Natural killer cell treated with Interleukin-12 subunit alpha and Interleukin-12 subunit beta and Interleukin-15 and Interleukin-18, amount 100 ng/mL, for 72 hours (primary cell): ENCODE measurements at regions not wholly inside any gene's neighbourhood (a gene's known extent, or its start where the extent isn't known, plus 50 kb on each side); places are given as distances from the start of the nearest gene placed in this dataset.
"Not testable (repeated sequence)": the region's sequence is repeated elsewhere in the genome, so short reads cannot be mapped to it uniquely, and the experiment has no call there.

Experiments used
- ATAC-seq, 2 donors: fragments of 150-1000 bp; cut with Tn5 transposase in 1 of 2; sonication (Bioruptor Pico), chemical (Tn5 transposase) in 1 of 2; 2 replicates each; pipeline ENCODE4 v1.10.0; 2021
- DNase-seq: peaks from one replicate; pipeline ENCODE4 v3.0.0; 2022; ENCODE audit warnings: low spot score
- H3K27ac Mint-ChIP-seq, 2 donors: 1 replicate in 1 of 2; 2 replicates in 1 of 2; pipeline ENCODE4 v1.8.0; 2022; ENCODE audit warnings: mixed read lengths in 2 of 2, mild to moderate bottlenecking in 1 of 2, moderate library complexity in 1 of 2
- H3K27me3 Mint-ChIP-seq, 2 donors: 1 replicate in 1 of 2; 2 replicates in 1 of 2; pipeline ENCODE4 v1.8.0; 2022; ENCODE audit warnings: mixed read lengths in 2 of 2
- H3K36me3 Mint-ChIP-seq: one replicate; pipeline ENCODE4 v1.8.0; 2022; ENCODE audit warnings: mixed read lengths
- H3K4me1 Mint-ChIP-seq, 2 donors: 1 replicate in 1 of 2; 2 replicates in 1 of 2; pipeline ENCODE4 v1.8.0; 2022; ENCODE audit warnings: low read depth in 2 of 2, mixed read lengths in 2 of 2, mild to moderate bottlenecking in 1 of 2
- H3K4me3 Mint-ChIP-seq: one replicate; pipeline ENCODE4 v1.8.0; 2022; ENCODE audit warnings: mixed read lengths
- H3K9me3 Mint-ChIP-seq: 2 replicates; pipeline ENCODE4 v1.8.0; 2022; ENCODE audit warnings: mixed read lengths

GRCh38 chr21:13802757-13803156, 193.2 kb downstream of the POTED start:
- H3K4me1 Mint-ChIP-seq, H3K9me3 Mint-ChIP-seq, H3K4me3 Mint-ChIP-seq, DNase-seq, ATAC-seq, H3K27me3 Mint-ChIP-seq, H3K27ac Mint-ChIP-seq, H3K36me3 Mint-ChIP-seq: not testable (repeated sequence)
